PC-3 (cell line): ENCODE measurements at regions not wholly inside any gene's neighbourhood (a gene's known extent, or its start where the extent isn't known, plus 50 kb on each side); places are given as distances from the start of the nearest gene placed in this dataset.

Source experiments
- CTCF ChIP-seq: fragments of 300-600 bp; sonication (generic); conservative IDR thresholded peaks from 2 replicates; pipeline ENCODE4 v1.5.1; 2017; ENCODE audit warnings: antibody characterized with exemption, low read depth, mild to moderate bottlenecking, low read length
- EZH2 ChIP-seq: fragments of 300-600 bp; sonication (generic); IDR thresholded peaks from one replicate; pipeline ENCODE4 v1.6.1; 2017; ENCODE audit warnings: antibody characterized with exemption, mild to moderate bottlenecking, low read length; ENCODE audit not compliant: unreplicated experiment
- EZH2phosphoT487 ChIP-seq: fragments of 300-600 bp; sonication (generic); IDR thresholded peaks from 2 replicates; pipeline ENCODE4 v1.6.1; 2018; ENCODE audit warnings: mild to moderate bottlenecking, antibody characterized with exemption, low read length, borderline replicate concordance

- TF ChIP-seq CTCF: no peak
- no peak for TF ChIP-seq EZH2phosphoT487
- no peak for TF ChIP-seq EZH2
Measured at GRCh38 chr19:20482721-20483120, 82.9 kb downstream of the ZNF737 start.
